ENCODE measurements at regions not wholly inside any gene's neighbourhood (a gene's known extent, or its start where the extent isn't known, plus 50 kb on each side); places are given as distances from the start of the nearest gene placed in this dataset.

GRCh38 chr6:20313051-20313450, 88.6 kb upstream of the E2F3 start:
- no peak for DNase-seq (ENCODE audit: low read depth in 2 of 2)

- DNase-seq (ENCODE audit: low read depth in 2 of 2): no peak
Measured at GRCh38 chr6:20313960-20314530, 87.6 kb upstream of the E2F3 start.

DNA sequence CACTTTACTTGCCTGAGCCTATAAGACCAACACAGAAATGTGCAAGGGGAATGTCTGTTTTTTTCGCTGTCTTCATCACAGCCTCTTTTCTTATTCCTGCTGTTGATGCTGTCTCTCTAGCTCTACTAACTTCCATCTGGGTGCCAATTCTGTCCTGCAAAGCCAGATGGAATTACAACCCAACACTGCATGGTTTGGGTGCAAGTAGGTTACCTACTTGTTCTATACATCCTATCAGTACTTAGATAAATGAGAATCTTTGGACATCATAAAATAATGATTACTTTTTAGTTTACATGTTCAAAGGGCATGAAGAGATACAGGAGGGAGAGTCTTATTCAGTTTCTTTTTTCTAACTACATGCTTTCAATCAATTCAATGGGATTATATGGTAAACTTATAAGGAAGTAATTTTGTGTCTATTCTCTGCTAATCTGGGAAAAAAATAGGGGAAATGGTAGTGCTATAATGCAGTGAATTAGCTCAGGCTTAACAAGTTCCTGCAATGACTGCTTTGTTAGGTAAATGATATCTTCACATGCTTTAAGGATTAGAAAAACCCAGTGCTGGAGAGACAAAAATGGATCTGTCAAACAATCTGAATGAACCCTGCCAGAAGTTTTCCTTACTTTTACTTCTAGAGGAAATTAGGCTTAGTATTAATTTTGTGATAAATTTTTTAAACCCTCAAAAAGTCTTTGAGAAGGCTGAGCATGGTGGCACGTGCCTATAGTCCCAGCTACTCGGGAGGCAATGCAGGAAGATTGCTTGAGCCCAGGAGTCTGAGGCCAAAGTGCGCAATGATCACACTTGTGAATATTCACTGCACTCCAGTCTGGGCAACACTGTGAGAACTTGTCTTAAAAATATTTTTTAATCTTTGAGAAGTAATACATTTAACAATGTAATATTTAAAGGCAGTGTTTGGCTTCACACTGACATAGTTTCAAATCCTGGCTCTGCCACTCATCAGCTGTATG, 86.5 kb upstream of the E2F3 start:
- no peak for DNase-seq (ENCODE audit: low read depth in 2 of 2)

- no peak for DNase-seq (ENCODE audit: low read depth in 2 of 2)
Measured at GRCh38 chr6:20317430-20317829, 84.2 kb upstream of the E2F3 start.

- DNase-seq (ENCODE audit: low read depth in 2 of 2): no peak
Measured at GRCh38 chr6:20318851-20319387, 82.8 kb upstream of the E2F3 start.

DNA sequence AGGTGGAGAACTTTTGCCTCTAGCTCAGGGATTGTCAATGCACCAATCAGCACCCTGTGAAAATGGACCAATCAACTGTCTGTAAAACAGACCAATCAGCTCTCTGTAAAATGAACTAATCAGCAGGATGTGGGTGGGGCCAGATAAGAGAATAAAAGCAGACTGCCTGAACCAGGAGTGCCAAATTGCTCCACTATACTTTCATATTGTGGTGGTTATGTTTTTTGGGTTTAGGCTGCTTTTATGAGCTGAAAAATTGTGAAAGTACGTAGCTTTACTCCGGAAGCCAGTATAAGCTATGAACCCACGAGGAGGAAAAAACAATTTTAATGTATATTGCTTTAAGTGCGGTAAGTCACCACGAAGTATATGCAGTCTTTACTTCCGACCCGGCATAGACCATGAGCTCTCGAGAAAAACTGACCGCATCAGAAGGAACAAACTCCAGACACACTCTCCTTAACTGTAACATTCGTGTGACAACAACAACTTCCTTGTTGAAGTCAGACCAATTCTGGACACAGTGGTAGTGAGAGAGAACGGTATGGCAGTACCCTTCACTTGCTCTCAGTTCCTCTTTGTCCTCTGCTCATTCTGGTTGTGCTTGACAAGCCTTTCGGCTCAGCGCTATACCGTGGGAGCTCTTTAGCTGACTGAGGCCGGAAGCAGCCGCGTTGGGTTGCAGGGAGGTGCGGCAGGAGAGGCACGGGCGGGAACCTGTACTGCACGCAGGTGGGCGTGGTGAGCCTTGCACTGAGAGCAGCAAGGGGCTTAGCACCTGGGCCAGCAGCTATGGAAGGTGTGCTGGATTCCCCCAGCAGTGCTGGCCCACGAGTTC, 81.9 kb upstream of the E2F3 start:
- peak in 1 of 2 donors; percentile 37 for DNase-seq (ENCODE audit: low read depth in 2 of 2)

DNA sequence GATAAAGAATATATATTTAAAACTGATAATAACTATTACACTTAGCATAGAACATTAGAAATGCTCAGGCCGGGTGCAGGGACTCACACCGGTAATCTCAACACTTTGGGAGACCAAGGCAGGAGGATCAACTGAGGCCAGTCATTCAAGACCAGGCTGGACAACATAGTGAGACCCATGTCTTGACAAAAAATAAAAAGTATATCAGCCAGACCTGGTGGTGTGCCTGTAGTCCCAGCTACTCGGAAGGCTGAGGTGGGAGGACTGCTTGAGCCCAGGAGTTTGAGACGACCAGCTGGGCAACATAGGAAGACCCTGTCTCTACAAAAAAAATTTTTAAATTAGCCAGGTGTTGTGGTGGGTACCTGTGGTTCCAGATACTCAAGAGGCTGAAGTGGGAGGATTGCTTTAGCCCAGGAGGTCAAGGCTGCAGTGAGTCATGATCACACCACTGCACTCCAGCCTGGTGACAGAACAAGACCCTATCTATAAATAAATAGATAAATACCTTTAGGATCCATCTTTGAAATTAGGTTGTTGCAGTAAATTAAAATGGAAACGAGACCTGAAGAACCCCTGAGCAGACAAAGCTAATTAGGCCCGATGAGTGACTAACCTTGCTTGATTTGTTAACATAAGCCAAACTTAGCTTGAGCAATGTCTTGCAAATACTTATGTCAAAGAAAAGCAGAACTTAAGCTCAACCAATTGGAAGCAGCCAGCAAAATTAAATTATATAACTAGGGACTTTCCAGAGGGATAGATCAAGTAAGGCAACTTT, 75.8 kb upstream of the E2F3 start:
- DNase-seq (ENCODE audit: low read depth in 2 of 2): no peak

- DNase-seq (ENCODE audit: low read depth in 2 of 2): no peak
Measured at GRCh38 chr6:20326422-20326728, 75.3 kb upstream of the E2F3 start.

DNA sequence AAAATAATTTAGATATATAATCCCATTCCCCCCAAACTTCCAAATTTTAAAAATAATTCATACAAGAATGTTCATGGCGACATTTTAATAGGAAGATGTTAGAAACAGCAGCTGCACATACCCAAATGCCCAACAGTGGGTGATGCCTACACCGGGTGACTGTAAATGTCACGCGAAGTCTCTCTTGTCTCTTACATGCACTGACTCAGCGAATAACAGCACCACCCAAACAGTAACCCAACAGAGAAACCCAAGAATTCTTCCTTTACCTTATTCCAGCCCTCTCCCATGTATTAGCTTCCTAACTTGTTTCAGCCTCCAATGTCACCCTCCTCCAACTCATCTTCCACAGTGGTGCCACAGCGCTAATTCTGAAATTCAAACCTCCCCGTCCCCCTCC, 74.5 kb upstream of the E2F3 start:
- no peak for DNase-seq (ENCODE audit: low read depth in 2 of 2)

- no peak for DNase-seq (ENCODE audit: low read depth in 2 of 2)
Measured at GRCh38 chr6:20328266-20328923, 73.3 kb upstream of the E2F3 start.

- DNase-seq (ENCODE audit: low read depth in 2 of 2): no peak
Measured at GRCh38 chr6:20328924-20329300, 72.8 kb upstream of the E2F3 start.

DNA sequence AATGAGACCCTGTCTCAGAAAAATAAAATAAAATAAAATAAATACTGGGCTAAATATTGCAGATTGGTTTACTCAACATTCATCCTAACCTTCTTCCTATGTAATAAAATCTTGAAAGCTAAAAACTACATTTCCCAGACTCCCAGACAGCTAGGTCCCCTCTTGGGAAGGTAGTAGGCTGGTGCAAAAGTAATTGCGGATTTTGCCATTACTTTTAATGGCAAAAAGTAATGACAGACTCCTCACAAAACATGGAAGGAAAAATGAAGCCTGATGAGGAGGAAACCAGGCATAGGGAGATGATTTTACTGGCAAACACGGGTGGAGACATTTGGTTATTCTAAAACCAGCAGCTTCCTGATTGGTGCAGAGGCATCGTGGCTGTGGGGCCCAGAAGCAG, 70.6 kb upstream of the E2F3 start:
- DNase-seq (ENCODE audit: low read depth in 2 of 2): no peak

DNA sequence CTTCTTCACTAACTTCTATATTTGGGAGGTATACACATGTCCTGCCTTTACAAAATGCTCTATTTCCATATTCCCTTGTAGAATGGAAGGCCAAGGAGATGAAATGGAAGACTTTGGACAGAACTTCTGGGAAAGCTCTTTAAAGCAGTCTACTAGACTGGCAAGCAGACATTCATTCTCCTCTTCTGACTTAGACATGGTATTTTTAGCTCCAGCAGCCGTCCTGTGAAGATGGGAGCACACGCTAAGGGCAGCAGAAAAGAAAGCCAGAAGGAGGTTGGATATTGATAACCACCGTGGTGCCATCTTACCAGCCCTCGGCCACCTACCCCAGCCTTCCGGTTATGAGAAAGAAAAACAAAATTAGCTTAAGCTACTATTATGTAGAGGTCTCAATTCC, 70.1 kb upstream of the E2F3 start:
- DNase-seq (ENCODE audit: low read depth in 2 of 2): no peak

- DNase-seq (ENCODE audit: low read depth in 2 of 2): no peak
Measured at GRCh38 chr6:20332441-20333006, 69.2 kb upstream of the E2F3 start.

GRCh38 chr6:20333721-20334269, 67.9 kb upstream of the E2F3 start:
- no peak for DNase-seq (ENCODE audit: low read depth in 2 of 2)

GRCh38 chr6:20334334-20334733, 67.3 kb upstream of the E2F3 start:
- DNase-seq (ENCODE audit: low read depth in 2 of 2): no peak

GRCh38 chr6:20334962-20335361, 66.7 kb upstream of the E2F3 start:
- DNase-seq (ENCODE audit: low read depth in 2 of 2): no peak

GRCh38 chr6:20335872-20336271, 65.8 kb upstream of the E2F3 start:
- no peak for DNase-seq (ENCODE audit: low read depth in 2 of 2)

DNA sequence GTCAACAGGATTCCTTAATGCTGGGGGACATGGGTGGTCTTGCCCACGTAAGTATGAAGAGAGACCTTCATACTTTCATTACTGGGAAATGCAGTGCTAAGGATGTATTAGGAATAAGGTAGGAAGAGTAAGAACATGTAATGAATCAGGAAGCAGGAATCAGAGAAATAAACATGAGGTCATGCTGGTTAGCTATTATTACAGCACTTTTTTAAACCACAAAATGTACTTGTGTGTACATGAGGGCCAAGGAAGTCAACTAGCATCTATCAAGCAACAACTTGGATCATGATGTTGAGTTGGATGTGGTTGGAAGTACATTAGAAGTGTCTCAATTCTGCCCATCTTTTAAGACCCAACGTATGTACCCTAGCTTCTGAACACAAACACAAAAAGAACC, 63.5 kb upstream of the E2F3 start:
- no peak for DNase-seq (ENCODE audit: low read depth in 2 of 2)

- no peak for DNase-seq (ENCODE audit: low read depth in 2 of 2)
Measured at GRCh38 chr6:20340068-20340848, 61.4 kb upstream of the E2F3 start.

All from stimulated activated CD4-positive, alpha-beta T cell treated with anti-CD3 and anti-CD28 coated beads, Interleukin-1b, Interleukin-23, amount 100 ng/mL, for 1 hour (primary cell).